Loucy (cell line): ENCODE measurements at regions not wholly inside any gene's neighbourhood (a gene's known extent, or its start where the extent isn't known, plus 50 kb on each side); places are given as distances from the start of the nearest gene placed in this dataset.

Experiments used
- CTCF ChIP-seq: fragments of 200-600 bp; sonication (generic); conservative IDR thresholded peaks from 2 replicates; pipeline ENCODE4 v1.5.1; 2014; ENCODE audit warnings: mild to moderate bottlenecking, antibody characterized with exemption, low read length
- EZH2phosphoT487 ChIP-seq: fragments of 200-600 bp; IDR thresholded peaks from 2 replicates; pipeline ENCODE4 v1.6.1; 2018; ENCODE audit warnings: antibody characterized with exemption, mild to moderate bottlenecking, moderate library complexity, borderline replicate concordance

- TF ChIP-seq CTCF = no peak
- TF ChIP-seq EZH2phosphoT487 = no peak
Observed at GRCh38 chr6:137811916-137812553, 55.0 kb upstream of the TNFAIP3 start.
